ENCODE measurements at regions not wholly inside any gene's neighbourhood (a gene's known extent, or its start where the extent isn't known, plus 50 kb on each side); places are given as distances from the start of the nearest gene placed in this dataset.

DNA sequence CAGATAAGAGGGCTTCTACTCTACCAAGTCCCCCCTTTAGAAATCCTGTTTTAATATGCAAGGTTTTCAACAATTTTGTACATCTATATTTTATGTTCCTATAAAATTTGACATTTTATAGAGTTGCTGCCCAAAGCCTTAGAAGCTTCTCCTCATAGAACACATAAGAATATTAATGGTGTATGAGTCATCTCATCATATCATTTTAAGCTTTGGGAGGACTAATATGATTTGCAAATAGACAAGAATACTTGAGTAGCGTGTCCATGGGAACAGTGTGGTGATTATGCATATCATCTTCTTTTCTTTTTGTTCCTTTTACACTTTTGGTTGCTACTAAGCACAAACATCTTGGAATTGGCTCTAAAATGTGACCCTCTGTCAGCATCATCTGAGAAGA, 56.7 kb upstream of the HUWE1 start:
- no peak overlapping the region for H2AK5ac ChIP-seq (ENCODE audit: low read depth, low read length)
- no peak overlapping the region for H3K14ac ChIP-seq (ENCODE audit: insufficient read length)
- H3K79me2 ChIP-seq (ENCODE audit: control insufficient read depth in 1 of 2, insufficient read depth in 2 of 2, low read length in 2 of 2): no peaks in the 10 kb centered on the region
- CTCF ChIA-PET (ENCODE audit: partially characterized antibody): no interaction called here
- H4K91ac ChIP-seq (replicated peaks; ENCODE audit: insufficient read length, low read length): no peak overlapping the region
- H4K20me1 ChIP-seq (replicated peaks in 1 of 2; ENCODE audit: control insufficient read depth in 1 of 2, insufficient read depth in 2 of 2, low read length in 2 of 2): no peaks in the 10 kb centered on the region
- no peak for FAIRE-seq
- H2AFZ ChIP-seq (ENCODE audit: low read length): no peak overlapping the region
- no peak overlapping the region for H3K9ac ChIP-seq (replicated peaks in 1 of 4; ENCODE audit: extremely low read depth in 1 of 4, low read depth in 3 of 4, low read length in 3 of 4)
- no peak overlapping the region for H2BK5ac ChIP-seq (ENCODE audit: low read depth, low read length)
- no peak overlapping the region for H3K4me2 ChIP-seq (ENCODE audit: insufficient read depth in 1 of 2, low read depth in 2 of 2, low read length in 2 of 2)
- no peaks in the 10 kb centered on the region for H3K36me3 ChIP-seq (ENCODE audit: control insufficient read depth in 2 of 4, insufficient read depth in 4 of 4, low read length in 3 of 4)
- POLR2A ChIA-PET (ENCODE audit: partially characterized antibody): no interaction called here
- no peaks in the 10 kb centered on the region for H3K79me1 ChIP-seq (ENCODE audit: low read depth, low read length)
- no peak overlapping the region for H3K23ac ChIP-seq (ENCODE audit: insufficient read length)
- H3K18ac ChIP-seq (ENCODE audit: extremely low read depth, low read length): no peak overlapping the region
- H4K8ac ChIP-seq (ENCODE audit: extremely low read depth, insufficient read depth, low read length): no peak overlapping the region
- no peak overlapping the region for H2BK120ac ChIP-seq (replicated peaks; ENCODE audit: low read depth, low read length)
- H3K23me2 ChIP-seq (ENCODE audit: low read depth, low read length): no peaks in the 10 kb centered on the region
- H3K4me3 ChIP-seq (ENCODE audit: extremely low read depth in 1 of 4, insufficient read depth in 2 of 4, low read depth in 3 of 4, low read length in 4 of 4): no peak overlapping the region
- H3K9me3 ChIP-seq (ENCODE audit: insufficient read depth in 2 of 2, low read depth in 1 of 2, low read length in 1 of 2): no peaks in the 10 kb centered on the region
- DNase-seq (ENCODE audit: low read depth in 1 of 2, low spot score in 2 of 2): no peak
- no peak overlapping the region for H3K56ac ChIP-seq (replicated peaks; ENCODE audit: insufficient read length, low read depth, low read length)
- no peak overlapping the region for H2BK20ac ChIP-seq (ENCODE audit: low read length)
- H3K4ac ChIP-seq (replicated peaks; ENCODE audit: insufficient read length, low read depth, low read length): no peak overlapping the region
- H3K27ac ChIP-seq (ENCODE audit: low read depth, low read length): no peak overlapping the region
- H4K5ac ChIP-seq (ENCODE audit: insufficient read length, low read depth, low read length): no peak overlapping the region
- H3K27me3 ChIP-seq (replicated peaks in 1 of 4; ENCODE audit: control insufficient read depth in 3 of 4, extremely low read depth in 1 of 4, insufficient read depth in 3 of 4, low read length in 3 of 4): no peaks in the 10 kb centered on the region
- WGBS, 2 experiments (ENCODE audit: extremely low coverage in 1 of 2, insufficient coverage in 1 of 2, insufficient read length in 1 of 2, insufficient replicate concordance in 2 of 2, low coverage in 1 of 2, low lambda C conversion rate in 2 of 2, missing lambda C conversion rate in 1 of 2): 90% methylated on average over 1 of the region's 1 CpG; no CpG with 5 or more reads in 1 of the 2 experiments
- H3K4me1 ChIP-seq (replicated peaks in 1 of 4; ENCODE audit: control insufficient read depth in 3 of 4, insufficient read depth in 4 of 4, low read length in 3 of 4): no peaks in the 10 kb centered on the region
- no peak overlapping the region for H2BK12ac ChIP-seq (ENCODE audit: low read depth, low read length)
- no peak overlapping the region for H2BK15ac ChIP-seq (ENCODE audit: low read length)
- no peak for TF ChIP-seq BACH1 (IDR thresholded peaks at IDR 0.05; ENCODE audit: low read length)
- TF ChIP-seq BRCA1 (IDR thresholded peaks at IDR 0.05; ENCODE audit: low read depth, low read length): no peak
- TF ChIP-seq CBX8 (IDR thresholded peaks at IDR 0.05; ENCODE audit: borderline replicate concordance, low read depth, low read length): no peak
- no peak for TF ChIP-seq SIN3A (conservative IDR thresholded peaks at IDR 0.05 in 1 of 2, IDR thresholded peaks at IDR 0.05 in 1 of 2; ENCODE audit: low read depth in 1 of 2, low read length in 2 of 2)
- TF ChIP-seq SIX5 (IDR thresholded peaks at IDR 0.05; ENCODE audit: low read depth, low read length): no peak
- TF ChIP-seq TCF12 (IDR thresholded peaks at IDR 0.05; ENCODE audit: low read depth, low read length): no peak
- TF ChIP-seq JUN (IDR thresholded peaks at IDR 0.05; ENCODE audit: low read depth, low read length): no peak
- TF ChIP-seq NRF1 (IDR thresholded peaks at IDR 0.05; ENCODE audit: low read depth, low read length): no peak
- TF ChIP-seq, protein P1, sequence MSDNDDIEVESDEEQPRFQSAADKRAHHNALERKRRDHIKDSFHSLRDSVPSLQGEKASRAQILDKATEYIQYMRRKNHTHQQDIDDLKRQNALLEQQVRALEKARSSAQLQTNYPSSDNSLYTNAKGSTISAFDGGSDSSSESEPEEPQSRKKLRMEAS (IDR thresholded peaks at IDR 0.05): no peak
- TF ChIP-seq RAD21 (IDR thresholded peaks at IDR 0.05 in 1 of 2, conservative IDR thresholded peaks at IDR 0.05 in 1 of 2; ENCODE audit: low read depth in 2 of 2, low read length in 2 of 2): no peak
- no peak for TF ChIP-seq KDM1A (IDR thresholded peaks at IDR 0.05; ENCODE audit: borderline replicate concordance, low read length)
- TF ChIP-seq POU5F1 (IDR thresholded peaks at IDR 0.05; ENCODE audit: low read depth, low read length): no peak
- no peak for TF ChIP-seq RXRA (IDR thresholded peaks at IDR 0.05; ENCODE audit: insufficient read depth, low read depth, low read length)
- no peak for TF ChIP-seq CHD2 (IDR thresholded peaks at IDR 0.05; ENCODE audit: low read length)
- TF ChIP-seq EZH2 (IDR thresholded peaks at IDR 0.05; ENCODE audit: low read depth, low read length, severe bottlenecking): no peak

Data from H1 (cell line).